RWPE2 (cell line): ENCODE measurements at regions not wholly inside any gene's neighbourhood (a gene's known extent, or its start where the extent isn't known, plus 50 kb on each side); places are given as distances from the start of the nearest gene placed in this dataset.

ENCODE experiments used
- ATAC-seq: fragments of 200-7000 bp; cut with Tn5 transposase; 3 replicates; pipeline ENCODE4 v1.9.1; 2021; ENCODE audit warnings: low read depth
- DNase-seq: peaks from one replicate; pipeline ENCODE4 v3.0.0-alpha.2; 2020; ENCODE audit warnings: low spot score
- H3K27ac ChIP-seq: fragments of 450-650 bp; 2 replicates; pipeline ENCODE4 v1.5.1; 2017; ENCODE audit warnings: mild to moderate bottlenecking; ENCODE audit not compliant: poor library complexity, severe bottlenecking
- H3K27me3 ChIP-seq: fragments of 250-450 bp; sonication (Bioruptor Pico); 2 replicates; pipeline ENCODE4 v1.5.1; 2021; ENCODE audit warnings: mild to moderate bottlenecking, moderate library complexity; ENCODE audit not compliant: insufficient read depth, poor library complexity, severe bottlenecking
- H3K36me3 ChIP-seq: fragments of 250-450 bp; sonication (Bioruptor Pico); 2 replicates; pipeline ENCODE4 v1.5.1; 2020; ENCODE audit warnings: low read depth, mild to moderate bottlenecking, moderate library complexity
- H3K4me1 ChIP-seq: fragments of 250-450 bp; sonication (Bioruptor Pico); 2 replicates; pipeline ENCODE4 v1.5.1; 2021; ENCODE audit warnings: mild to moderate bottlenecking, moderate library complexity; ENCODE audit not compliant: insufficient read depth, poor library complexity, severe bottlenecking
- H3K4me3 ChIP-seq: fragments of 250-450 bp; sonication (Bioruptor Pico); 2 replicates; pipeline ENCODE4 v1.5.1; 2021; ENCODE audit warnings: mild to moderate bottlenecking, moderate library complexity; ENCODE audit not compliant: severe bottlenecking
- H3K9me3 ChIP-seq: fragments of 250-450 bp; sonication (Bioruptor Pico); 2 replicates; pipeline ENCODE4 v1.5.1; 2021; ENCODE audit warnings: mild to moderate bottlenecking, moderate library complexity; ENCODE audit not compliant: severe bottlenecking
- CTCF ChIP-seq: fragments of 450-650 bp; IDR thresholded peaks from one replicate; pipeline ENCODE4 v1.5.1; 2017; ENCODE audit warnings: mild to moderate bottlenecking, moderate library complexity; ENCODE audit not compliant: poor library complexity, severe bottlenecking

- Histone ChIP-seq H3K27ac (no peak overlapping the region), H3K4me3 (no peak overlapping the region), H3K4me1 (no peaks in the 10 kb centered on the region), H3K36me3 (no peaks in the 10 kb centered on the region), H3K27me3 (peaks cover 8% of the 10 kb centered on the region), H3K9me3 (peaks cover 1% of the 10 kb centered on the region)
- DNase-seq (no peak), ATAC-seq (no peak)
- no peak for TF ChIP-seq CTCF
Measured at GRCh38 chr16:17696616-17697015, 225.9 kb upstream of the XYLT1 start.

- H3K36me3 ChIP-seq: no peaks in the 10 kb centered on the region
- H3K4me3 ChIP-seq: no peak overlapping the region
- TF ChIP-seq CTCF: no peak
- H3K4me1 ChIP-seq: no peaks in the 10 kb centered on the region
- peaks cover 8% of the 10 kb centered on the region for H3K27me3 ChIP-seq
- no peak overlapping the region for H3K27ac ChIP-seq
- peaks cover 1% of the 10 kb centered on the region for H3K9me3 ChIP-seq
- DNase-seq (no peak), ATAC-seq (no peak)
Measured at GRCh38 chr16:17692484-17692883, 221.7 kb upstream of the XYLT1 start.

- H3K4me3 ChIP-seq: no peak overlapping the region
- H3K27me3 ChIP-seq: peaks cover 8% of the 10 kb centered on the region
- ATAC-seq (no peak), DNase-seq (no peak)
- TF ChIP-seq CTCF: no peak
- no peak overlapping the region for H3K27ac ChIP-seq
- peaks cover 1% of the 10 kb centered on the region for H3K9me3 ChIP-seq
- no peaks in the 10 kb centered on the region for H3K4me1 ChIP-seq
- no peaks in the 10 kb centered on the region for H3K36me3 ChIP-seq
Measured at GRCh38 chr16:17691899-17692176, 221.1 kb upstream of the XYLT1 start.

- TF ChIP-seq CTCF: no peak
- Histone ChIP-seq H3K4me1 (no peaks in the 10 kb centered on the region), H3K36me3 (no peaks in the 10 kb centered on the region), H3K27ac (no peak overlapping the region), H3K9me3 (peaks cover 1% of the 10 kb centered on the region), H3K4me3 (no peak overlapping the region), H3K27me3 (peaks cover 8% of the 10 kb centered on the region)
- no peak for ATAC-seq
- no peak for DNase-seq
Measured at GRCh38 chr16:17691106-17691898, 220.5 kb upstream of the XYLT1 start.

GRCh38 chr16:17685447-17685846 lies 214.7 kb upstream of the XYLT1 start:
- Histone ChIP-seq H3K4me3 (no peak overlapping the region), H3K27me3 (no peaks in the 10 kb centered on the region), H3K27ac (no peak overlapping the region), H3K4me1 (no peaks in the 10 kb centered on the region), H3K36me3 (no peaks in the 10 kb centered on the region), H3K9me3 (no peaks in the 10 kb centered on the region)
- DNase-seq (no peak), ATAC-seq (no peak)
- no peak for TF ChIP-seq CTCF
